ENCODE measurements at regions not wholly inside any gene's neighbourhood (a gene's known extent, or its start where the extent isn't known, plus 50 kb on each side); places are given as distances from the start of the nearest gene placed in this dataset.

DNA sequence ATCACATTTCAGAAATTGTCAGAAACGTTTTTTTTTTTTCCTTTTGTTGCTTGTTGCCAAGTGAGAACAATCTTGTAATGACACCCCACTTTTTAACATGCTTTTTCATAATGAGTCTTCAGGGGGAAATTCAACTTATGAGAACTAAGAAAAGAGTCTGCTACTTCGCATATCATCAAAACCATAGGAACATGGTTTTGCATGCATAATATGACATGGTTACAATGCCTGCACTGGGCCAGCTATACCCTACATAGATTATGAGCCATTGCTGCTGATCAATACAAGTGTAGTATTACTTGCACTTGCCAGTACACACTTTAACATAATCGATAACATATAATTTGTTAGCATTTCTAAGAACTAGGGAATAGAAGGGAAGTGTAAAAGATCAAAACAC is 191.0 kb upstream of the NBEA start:
- H3K27ac ChIP-seq (ENCODE audit: low read depth in 1 of 2, low read length in 2 of 2) = no peak overlapping the region
- TF ChIP-seq EGR1 (IDR thresholded peaks at IDR 0.05; ENCODE audit: low read depth in 2 of 2) (no peak), HNF4A (conservative IDR thresholded peaks at IDR 0.05) (no peak), YY1 (IDR thresholded peaks at IDR 0.05) (no peak), RXRA (IDR thresholded peaks at IDR 0.05) (no peak)
- H3K9ac ChIP-seq (ENCODE audit: low read depth in 1 of 2, low read length in 2 of 2) = no peak overlapping the region
- H3K4me3 ChIP-seq (ENCODE audit: low read depth in 1 of 3, low read length in 3 of 3) = no peak overlapping the region
- H3K4me1 ChIP-seq (ENCODE audit: control insufficient read depth in 4 of 4, insufficient read depth in 4 of 4, low read length in 3 of 4) = peaks cover 0 to 3% (median 0%) of the 10 kb centered on the region in 4 donors
- 58% methylated on average over 3 of the region's 3 CpGs for WGBS
- no peaks in the 10 kb centered on the region for H3K27me3 ChIP-seq (ENCODE audit: control insufficient read depth in 4 of 4, insufficient read depth in 4 of 4, low read length in 3 of 4)
- no peaks in the 10 kb centered on the region for H3K9me3 ChIP-seq (ENCODE audit: control insufficient read depth in 4 of 4, low read length in 3 of 4)
- H3K36me3 ChIP-seq (ENCODE audit: control insufficient read depth in 4 of 4, insufficient read depth in 3 of 4, low read depth in 1 of 4, low read length in 3 of 4) = no peaks in the 10 kb centered on the region
- DNase-seq (ENCODE audit: low spot score) = no peak

DNA sequence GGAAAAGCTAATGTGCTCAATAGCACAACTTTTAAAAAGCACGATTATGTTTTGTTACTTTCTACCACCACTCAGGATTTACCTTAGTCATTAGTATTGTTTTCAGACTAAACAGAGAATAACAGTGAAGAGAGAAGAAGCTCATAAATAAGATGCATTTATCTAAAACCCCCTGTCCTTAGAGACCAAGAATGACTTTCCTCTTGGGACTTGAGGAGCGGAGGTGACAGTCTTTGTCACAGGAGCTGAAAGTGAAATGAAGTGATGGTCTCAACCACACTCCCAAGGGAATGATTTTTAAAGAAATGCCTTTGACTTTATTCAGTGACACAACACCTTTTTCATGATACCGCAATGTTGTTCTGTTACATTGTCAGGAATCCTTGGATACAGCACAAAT is 190.6 kb upstream of the NBEA start:
- H3K36me3 ChIP-seq (ENCODE audit: control insufficient read depth in 4 of 4, insufficient read depth in 3 of 4, low read depth in 1 of 4, low read length in 3 of 4) = no peaks in the 10 kb centered on the region
- 86% methylated on average over 3 of the region's 3 CpGs for WGBS
- H3K9me3 ChIP-seq (ENCODE audit: control insufficient read depth in 4 of 4, low read length in 3 of 4) = no peaks in the 10 kb centered on the region

More for the DNA sequence above, 190.6 kb upstream of the NBEA start:
- peaks cover 0 to 3% (median 0%) of the 10 kb centered on the region in 4 donors for H3K4me1 ChIP-seq (ENCODE audit: control insufficient read depth in 4 of 4, insufficient read depth in 4 of 4, low read length in 3 of 4)
- no peak overlapping the region for H3K4me3 ChIP-seq (ENCODE audit: low read depth in 1 of 3, low read length in 3 of 3)
- no peak for TF ChIP-seq GABPA (IDR thresholded peaks at IDR 0.05 in 1 of 2, conservative IDR thresholded peaks at IDR 0.05 in 1 of 2)
- TF ChIP-seq, protein P1, sequence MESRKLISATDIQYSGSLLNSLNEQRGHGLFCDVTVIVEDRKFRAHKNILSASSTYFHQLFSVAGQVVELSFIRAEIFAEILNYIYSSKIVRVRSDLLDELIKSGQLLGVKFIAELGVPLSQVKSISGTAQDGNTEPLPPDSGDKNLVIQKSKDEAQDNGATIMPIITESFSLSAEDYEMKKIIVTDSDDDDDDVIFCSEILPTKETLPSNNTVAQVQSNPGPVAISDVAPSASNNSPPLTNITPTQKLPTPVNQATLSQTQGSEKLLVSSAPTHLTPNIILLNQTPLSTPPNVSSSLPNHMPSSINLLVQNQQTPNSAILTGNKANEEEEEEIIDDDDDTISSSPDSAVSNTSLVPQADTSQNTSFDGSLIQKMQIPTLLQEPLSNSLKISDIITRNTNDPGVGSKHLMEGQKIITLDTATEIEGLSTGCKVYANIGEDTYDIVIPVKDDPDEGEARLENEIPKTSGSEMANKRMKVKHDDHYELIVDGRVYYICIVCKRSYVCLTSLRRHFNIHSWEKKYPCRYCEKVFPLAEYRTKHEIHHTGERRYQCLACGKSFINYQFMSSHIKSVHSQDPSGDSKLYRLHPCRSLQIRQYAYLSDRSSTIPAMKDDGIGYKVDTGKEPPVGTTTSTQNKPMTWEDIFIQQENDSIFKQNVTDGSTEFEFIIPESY (IDR thresholded peaks at IDR 0.05) = no peak
- TF ChIP-seq RAD21 (IDR thresholded peaks at IDR 0.05) = no peak
- TF ChIP-seq RXRA (IDR thresholded peaks at IDR 0.05) = no peak
- no peak for TF ChIP-seq FOXA1 (IDR thresholded peaks at IDR 0.05)
- TF ChIP-seq SP1 (IDR thresholded peaks at IDR 0.05) = no peak
- TF ChIP-seq, protein P2, sequence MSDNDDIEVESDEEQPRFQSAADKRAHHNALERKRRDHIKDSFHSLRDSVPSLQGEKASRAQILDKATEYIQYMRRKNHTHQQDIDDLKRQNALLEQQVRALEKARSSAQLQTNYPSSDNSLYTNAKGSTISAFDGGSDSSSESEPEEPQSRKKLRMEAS (IDR thresholded peaks at IDR 0.05) = no peak
- TF ChIP-seq FOXA2 (IDR thresholded peaks at IDR 0.05) = no peak
- TF ChIP-seq, protein P3, sequence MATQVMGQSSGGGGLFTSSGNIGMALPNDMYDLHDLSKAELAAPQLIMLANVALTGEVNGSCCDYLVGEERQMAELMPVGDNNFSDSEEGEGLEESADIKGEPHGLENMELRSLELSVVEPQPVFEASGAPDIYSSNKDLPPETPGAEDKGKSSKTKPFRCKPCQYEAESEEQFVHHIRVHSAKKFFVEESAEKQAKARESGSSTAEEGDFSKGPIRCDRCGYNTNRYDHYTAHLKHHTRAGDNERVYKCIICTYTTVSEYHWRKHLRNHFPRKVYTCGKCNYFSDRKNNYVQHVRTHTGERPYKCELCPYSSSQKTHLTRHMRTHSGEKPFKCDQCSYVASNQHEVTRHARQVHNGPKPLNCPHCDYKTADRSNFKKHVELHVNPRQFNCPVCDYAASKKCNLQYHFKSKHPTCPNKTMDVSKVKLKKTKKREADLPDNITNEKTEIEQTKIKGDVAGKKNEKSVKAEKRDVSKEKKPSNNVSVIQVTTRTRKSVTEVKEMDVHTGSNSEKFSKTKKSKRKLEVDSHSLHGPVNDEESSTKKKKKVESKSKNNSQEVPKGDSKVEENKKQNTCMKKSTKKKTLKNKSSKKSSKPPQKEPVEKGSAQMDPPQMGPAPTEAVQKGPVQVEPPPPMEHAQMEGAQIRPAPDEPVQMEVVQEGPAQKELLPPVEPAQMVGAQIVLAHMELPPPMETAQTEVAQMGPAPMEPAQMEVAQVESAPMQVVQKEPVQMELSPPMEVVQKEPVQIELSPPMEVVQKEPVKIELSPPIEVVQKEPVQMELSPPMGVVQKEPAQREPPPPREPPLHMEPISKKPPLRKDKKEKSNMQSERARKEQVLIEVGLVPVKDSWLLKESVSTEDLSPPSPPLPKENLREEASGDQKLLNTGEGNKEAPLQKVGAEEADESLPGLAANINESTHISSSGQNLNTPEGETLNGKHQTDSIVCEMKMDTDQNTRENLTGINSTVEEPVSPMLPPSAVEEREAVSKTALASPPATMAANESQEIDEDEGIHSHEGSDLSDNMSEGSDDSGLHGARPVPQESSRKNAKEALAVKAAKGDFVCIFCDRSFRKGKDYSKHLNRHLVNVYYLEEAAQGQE (IDR thresholded peaks at IDR 0.05) = no peak
- TF ChIP-seq HNF4G (IDR thresholded peaks at IDR 0.05) = no peak
- TF ChIP-seq, protein P4, sequence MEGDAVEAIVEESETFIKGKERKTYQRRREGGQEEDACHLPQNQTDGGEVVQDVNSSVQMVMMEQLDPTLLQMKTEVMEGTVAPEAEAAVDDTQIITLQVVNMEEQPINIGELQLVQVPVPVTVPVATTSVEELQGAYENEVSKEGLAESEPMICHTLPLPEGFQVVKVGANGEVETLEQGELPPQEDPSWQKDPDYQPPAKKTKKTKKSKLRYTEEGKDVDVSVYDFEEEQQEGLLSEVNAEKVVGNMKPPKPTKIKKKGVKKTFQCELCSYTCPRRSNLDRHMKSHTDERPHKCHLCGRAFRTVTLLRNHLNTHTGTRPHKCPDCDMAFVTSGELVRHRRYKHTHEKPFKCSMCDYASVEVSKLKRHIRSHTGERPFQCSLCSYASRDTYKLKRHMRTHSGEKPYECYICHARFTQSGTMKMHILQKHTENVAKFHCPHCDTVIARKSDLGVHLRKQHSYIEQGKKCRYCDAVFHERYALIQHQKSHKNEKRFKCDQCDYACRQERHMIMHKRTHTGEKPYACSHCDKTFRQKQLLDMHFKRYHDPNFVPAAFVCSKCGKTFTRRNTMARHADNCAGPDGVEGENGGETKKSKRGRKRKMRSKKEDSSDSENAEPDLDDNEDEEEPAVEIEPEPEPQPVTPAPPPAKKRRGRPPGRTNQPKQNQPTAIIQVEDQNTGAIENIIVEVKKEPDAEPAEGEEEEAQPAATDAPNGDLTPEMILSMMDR (IDR thresholded peaks at IDR 0.05; ENCODE audit: low read depth, low read length, missing input control) = no peak
- TF ChIP-seq NR2F2 (IDR thresholded peaks at IDR 0.05) = no peak
- no peak for TF ChIP-seq EGR1 (IDR thresholded peaks at IDR 0.05; ENCODE audit: low read depth in 2 of 2)
- no peak for TF ChIP-seq YY1 (IDR thresholded peaks at IDR 0.05)
- no peak for TF ChIP-seq JUND (IDR thresholded peaks at IDR 0.05)
- no peak for TF ChIP-seq HNF4A (conservative IDR thresholded peaks at IDR 0.05)
- TF ChIP-seq, protein P5, sequence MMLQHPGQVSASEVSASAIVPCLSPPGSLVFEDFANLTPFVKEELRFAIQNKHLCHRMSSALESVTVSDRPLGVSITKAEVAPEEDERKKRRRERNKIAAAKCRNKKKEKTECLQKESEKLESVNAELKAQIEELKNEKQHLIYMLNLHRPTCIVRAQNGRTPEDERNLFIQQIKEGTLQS (IDR thresholded peaks at IDR 0.05) = no peak
- no peak for DNase-seq (ENCODE audit: low spot score)
- no peak overlapping the region for H3K27ac ChIP-seq (ENCODE audit: low read depth in 1 of 2, low read length in 2 of 2)
- H3K9ac ChIP-seq (ENCODE audit: low read depth in 1 of 2, low read length in 2 of 2) = no peak overlapping the region
- H3K27me3 ChIP-seq (ENCODE audit: control insufficient read depth in 4 of 4, insufficient read depth in 4 of 4, low read length in 3 of 4) = no peaks in the 10 kb centered on the region

All from liver (tissue), 8 donors.